ENCODE measurements at regions not wholly inside any gene's neighbourhood (a gene's known extent, or its start where the extent isn't known, plus 50 kb on each side); places are given as distances from the start of the nearest gene placed in this dataset.
"Not testable (repeated sequence)": the region's sequence is repeated elsewhere in the genome, so short reads cannot be mapped to it uniquely, and the experiment has no call there.

DNA sequence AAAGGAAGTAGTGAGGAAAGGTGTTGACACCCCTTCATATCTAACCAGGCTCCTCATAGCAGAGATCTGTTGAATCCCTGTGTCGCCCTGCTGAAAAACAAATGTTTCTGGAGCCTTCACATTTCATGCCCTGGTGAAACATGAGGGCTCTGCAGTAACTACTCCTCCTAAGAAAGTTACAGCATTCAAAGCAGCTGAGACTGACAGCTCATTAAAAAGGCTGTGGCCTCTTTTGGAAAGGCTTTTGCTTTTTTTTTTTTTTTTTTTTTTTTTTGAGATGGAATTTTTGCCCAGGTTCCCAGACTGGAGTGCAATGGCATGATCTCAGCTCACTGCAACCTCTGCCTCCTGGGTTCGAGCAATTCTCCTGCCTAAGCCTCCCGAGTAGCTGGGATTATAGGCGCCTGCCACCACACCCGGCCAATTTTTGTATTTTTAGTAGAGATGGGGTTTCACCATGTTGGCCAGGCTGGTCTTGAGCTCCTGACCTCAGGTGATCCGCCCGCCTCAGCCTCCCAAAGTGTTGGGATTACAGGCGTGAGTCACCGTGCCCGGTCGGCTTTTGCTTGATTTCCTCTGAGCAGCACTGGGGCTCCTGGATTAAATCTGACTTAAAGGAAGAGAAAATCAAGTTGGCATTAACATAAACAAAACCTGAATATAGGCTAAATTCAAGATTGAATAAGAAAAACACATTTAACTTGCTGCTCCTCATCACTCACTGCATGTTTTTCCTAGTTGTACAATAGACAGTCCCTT lies 112.9 kb downstream of the PCSK1 start:
- not testable (repeated sequence) for DNase-seq (ENCODE audit: low read depth)

- DNase-seq (ENCODE audit: low read depth) = no peak
These were observed 114.4 kb downstream of the PCSK1 start for GRCh38 chr5:96318569-96319110.

GRCh38 chr5:96317945-96318344 lies 115.1 kb downstream of the PCSK1 start:
- DNase-seq (ENCODE audit: low read depth) = no peak

DNA sequence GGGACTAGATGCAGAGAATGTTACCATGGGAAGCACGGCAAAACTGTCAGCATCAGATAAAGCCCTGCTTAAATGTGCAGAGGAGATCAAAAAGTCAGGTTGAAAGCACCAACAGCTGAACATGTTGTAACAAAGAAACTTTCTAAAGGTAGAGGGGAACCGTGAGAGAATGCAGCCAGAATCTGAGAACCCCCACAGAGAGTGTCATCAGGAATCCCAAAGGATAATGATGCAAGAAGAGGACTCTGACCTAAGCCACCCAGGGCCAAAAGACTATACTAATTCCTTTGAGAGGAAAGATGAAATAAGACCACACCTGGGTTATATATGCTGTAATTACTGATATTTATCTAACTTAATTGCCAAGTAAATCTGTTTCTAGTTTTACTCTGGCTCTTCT lies 116.6 kb downstream of the PCSK1 start:
- no peak for DNase-seq (ENCODE audit: low read depth)

GRCh38 chr5:96316017-96316416 lies 117.0 kb downstream of the PCSK1 start:
- DNase-seq (ENCODE audit: low read depth) = no peak

DNA sequence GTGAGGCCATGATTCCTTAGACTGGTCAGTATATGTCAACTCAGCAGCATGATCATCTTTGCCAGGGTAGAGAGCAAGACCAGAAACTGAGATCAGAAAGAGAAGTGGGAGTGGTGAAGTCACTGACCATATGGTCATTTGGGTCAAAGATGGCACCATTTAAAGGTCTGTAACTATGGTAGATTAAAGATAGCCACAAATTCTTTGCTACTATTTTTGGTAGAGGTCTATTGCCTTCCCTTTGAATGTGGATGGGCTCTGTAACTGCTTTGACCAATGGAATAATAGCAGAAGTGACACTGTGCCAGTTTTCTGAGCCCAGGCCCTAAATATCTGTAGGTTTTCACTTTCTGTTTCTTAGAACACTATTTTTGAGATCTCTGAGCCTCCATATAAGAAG lies 117.6 kb downstream of the PCSK1 start:
- DNase-seq (ENCODE audit: low read depth) = no peak

GRCh38 chr5:96312383-96312782 lies 120.7 kb downstream of the PCSK1 start:
- DNase-seq (ENCODE audit: low read depth) = no peak

- not testable (repeated sequence) for DNase-seq (ENCODE audit: low read depth)
These were observed 126.0 kb downstream of the PCSK1 start for GRCh38 chr5:96307047-96307446.

DNA sequence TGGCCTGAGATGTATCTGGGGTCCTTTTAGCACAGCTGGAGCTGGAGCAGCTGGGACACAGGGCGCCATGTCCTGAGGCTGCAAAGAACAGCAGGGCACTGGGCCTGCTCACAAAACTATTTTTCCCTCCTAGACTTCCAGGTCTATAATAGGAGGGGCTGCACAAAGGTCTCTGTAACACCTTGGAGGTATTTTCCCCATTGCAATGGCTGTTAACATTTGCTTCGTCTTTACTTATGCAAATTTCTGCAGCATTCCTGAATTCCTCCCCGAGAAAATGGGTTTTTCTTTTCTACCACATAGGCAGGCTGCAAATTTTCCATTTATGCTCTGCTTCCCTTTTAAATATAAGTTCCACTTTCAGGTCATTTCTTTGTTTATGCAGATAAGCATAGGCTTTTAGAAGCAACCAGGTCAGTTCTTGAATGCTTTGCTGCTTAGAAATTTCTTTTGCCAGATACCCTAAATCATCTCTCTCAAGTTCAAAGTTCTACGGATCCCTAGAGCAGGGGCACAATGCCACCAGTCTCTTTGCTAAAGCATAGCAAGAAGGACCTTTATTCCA lies 130.8 kb downstream of the PCSK1 start:
- no peak for DNase-seq (ENCODE audit: low read depth)

GRCh38 chr5:96300976-96301375 lies 132.1 kb downstream of the PCSK1 start:
- no peak for DNase-seq (ENCODE audit: low read depth)

GRCh38 chr5:96297867-96298266 lies 135.2 kb downstream of the PCSK1 start:
- DNase-seq (ENCODE audit: low read depth) = peak; percentile 96

DNA sequence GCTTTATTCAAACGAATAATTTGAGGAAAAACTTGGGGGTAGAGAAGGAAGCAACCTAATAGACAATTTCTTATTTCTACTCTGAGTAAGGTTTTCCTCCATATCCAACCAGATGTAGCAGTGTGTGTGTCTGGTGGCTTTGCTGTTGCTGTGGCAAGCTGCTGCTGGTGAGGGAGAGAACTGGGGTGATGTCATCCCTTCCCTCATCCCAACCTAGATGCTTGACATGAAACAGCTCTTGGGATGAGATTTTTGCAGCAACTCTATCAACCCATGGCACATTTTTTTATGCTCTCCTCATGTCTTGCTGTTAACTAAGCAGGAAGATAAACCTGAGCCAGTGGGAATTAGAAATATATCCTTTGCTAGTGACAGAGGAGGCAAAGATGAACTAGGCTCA lies 135.8 kb downstream of the PCSK1 start:
- peak; percentile 91 for DNase-seq (ENCODE audit: low read depth)

DNA sequence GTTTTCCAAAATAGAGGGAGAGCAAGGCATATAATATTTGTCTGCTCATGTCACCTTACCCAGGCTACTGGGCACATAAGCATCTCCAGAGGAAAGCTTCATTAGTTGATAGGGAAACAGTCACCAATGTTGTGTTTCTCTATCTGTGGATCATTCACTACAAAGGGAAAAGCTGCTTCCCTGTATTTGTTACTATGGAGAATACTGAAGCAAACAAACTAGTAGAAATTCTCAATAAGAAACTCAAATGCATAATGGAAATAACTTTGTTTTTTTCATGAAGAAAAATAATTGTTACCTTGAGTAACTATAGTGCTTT lies 138.2 kb downstream of the PCSK1 start:
- no peak for DNase-seq (ENCODE audit: low read depth)

DNA sequence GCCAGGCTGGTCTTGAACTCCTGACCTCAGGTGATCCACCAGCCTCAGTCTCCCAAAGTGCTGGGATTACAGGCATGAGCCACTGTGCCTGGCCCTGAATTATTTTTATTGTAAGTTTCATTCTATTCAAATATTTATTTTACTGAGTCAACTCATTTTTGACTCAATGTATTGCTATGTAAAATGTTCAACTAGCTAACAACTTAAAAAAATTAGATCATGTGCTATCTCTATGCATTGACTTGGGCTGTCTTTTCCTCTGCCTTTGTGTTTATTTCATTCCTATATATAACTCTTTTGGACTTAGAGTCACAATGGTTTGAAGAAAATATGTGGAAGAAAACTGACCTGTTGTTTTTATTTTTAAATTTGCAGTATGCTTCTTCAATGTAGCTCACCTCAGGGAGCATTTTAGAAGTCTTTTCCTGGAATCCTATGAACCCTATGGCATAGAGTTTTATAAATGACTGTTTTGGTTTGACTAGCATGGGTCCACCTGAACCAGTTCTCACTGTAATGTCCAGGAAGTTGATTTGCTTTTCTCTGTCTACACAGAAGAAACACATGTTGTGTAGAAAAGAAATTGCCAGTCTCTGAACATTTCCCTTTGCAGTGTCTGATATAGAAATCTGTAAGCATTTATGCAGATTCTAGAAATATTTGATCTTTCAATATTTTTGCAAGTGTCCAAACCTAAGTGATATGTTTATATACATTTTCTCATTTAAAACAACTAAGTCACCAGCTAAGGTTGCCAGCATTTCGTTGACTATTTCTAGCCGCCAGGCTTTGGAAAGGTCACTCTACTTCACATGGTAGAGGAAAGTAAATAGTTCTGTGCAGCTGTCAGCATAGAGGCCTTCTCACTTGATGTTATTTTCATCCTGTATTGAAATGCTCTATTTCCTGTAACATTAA lies 138.8 kb downstream of the PCSK1 start:
- no peak for DNase-seq (ENCODE audit: low read depth)

DNA sequence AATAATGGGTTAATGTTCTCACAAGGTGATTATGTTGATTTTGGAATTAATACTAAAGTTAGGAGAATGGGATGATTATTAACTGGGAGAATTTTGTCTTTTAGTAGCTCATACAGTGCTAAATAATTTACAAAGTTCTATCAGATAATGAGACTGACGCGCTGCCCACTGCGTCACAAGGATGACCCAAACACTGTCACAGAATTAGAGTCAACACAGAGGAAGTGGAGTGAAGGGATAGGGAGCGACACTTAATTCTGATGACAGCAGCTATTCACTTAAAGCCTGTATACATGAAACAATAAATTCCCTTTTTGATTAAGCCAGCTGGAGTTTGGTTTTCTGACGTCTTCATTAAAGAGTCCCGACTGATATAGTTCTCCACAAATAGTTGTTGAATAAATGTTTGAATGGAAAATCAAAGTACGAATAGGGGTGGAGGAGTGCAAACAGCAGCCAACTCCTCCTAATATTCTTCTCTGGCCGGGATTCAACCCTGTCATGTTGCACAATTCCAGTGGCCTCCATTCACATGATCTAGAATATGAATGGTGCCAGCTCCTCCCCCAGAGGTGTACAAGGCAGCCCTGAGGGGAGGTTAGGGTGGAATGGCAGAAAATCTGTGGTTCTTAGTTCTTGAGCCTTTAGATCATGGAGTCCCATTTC lies 140.3 kb downstream of the PCSK1 start:
- no peak for DNase-seq (ENCODE audit: low read depth)

DNA sequence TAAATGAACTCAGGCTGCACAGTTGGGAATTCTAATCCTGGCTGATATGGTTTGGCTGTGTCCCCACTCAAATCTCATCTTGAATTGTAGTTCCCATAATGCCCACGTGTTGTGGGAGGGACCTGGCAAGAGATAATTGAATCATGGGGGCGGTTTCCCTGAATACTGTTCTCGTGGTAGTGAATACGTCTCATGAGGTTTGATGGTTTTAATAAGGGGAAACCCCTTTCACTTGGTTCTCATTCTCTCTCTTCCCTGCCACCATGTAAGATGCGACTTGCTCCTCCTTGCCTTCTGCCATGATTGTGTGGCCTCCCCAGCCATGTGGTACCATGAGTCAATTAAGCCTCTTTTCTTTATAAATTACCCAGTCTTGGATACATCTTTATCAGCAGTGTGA lies 143.8 kb downstream of the PCSK1 start:
- DNase-seq (ENCODE audit: low read depth) = not testable (repeated sequence)

DNA sequence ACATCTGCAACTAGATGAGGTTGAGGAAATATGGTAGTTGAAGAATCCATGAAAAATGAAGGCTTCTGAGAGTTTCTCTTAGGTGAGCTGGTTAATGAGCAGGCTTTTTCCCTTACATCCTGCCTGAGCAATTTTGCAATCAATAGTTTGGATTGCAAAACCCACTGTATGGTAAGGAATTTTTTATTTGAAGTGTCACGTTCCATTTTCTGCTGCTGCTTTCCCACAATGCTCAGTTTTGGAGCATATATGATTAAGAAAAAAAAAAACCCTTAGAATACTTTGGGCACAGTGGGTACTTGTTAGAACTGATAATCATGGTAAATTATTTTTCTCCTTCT lies 144.2 kb downstream of the PCSK1 start:
- no peak for DNase-seq (ENCODE audit: low read depth)

- DNase-seq (ENCODE audit: low read depth) = peak; percentile 24
These were observed 144.7 kb downstream of the PCSK1 start for GRCh38 chr5:96288166-96288844.

GRCh38 chr5:96287136-96287535 lies 145.9 kb downstream of the PCSK1 start:
- DNase-seq (ENCODE audit: low read depth) = no peak

GRCh38 chr5:96285823-96286222 lies 147.2 kb downstream of the PCSK1 start:
- no peak for DNase-seq (ENCODE audit: low read depth)

DNA sequence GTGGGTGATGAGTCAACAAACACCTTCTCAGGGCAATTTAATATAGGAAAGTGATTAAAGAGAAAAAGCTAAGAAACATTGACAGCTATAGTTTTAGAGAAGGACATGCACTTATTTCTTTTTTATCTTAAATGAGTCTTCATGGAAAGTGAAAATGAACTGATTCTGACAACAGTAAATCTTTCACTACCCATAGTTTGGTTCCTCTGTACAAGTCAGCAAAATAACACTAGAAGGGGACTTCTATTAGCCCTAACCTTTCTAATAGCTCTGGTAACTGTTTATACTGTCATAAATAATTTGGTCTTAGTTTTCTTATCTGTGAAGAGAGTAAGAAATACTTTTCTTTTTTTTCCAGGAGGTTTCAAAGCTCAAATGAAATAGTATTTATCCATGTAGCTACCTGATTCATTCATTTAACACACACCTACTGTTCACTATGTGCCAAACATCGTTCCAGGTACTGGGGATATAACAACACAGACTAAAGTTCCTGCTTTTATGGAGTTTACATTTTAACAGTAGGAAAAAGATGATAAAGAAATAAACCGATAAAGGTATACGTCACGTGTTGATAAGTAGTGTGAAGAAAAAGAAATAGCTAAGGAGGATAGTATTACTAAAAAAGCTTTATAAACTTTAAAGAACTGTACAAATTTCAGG lies 148.2 kb downstream of the PCSK1 start:
- no peak for DNase-seq (ENCODE audit: low read depth)

Measured in GM04504 (cell line).